ENCODE measurements at regions not wholly inside any gene's neighbourhood (a gene's known extent, or its start where the extent isn't known, plus 50 kb on each side); places are given as distances from the start of the nearest gene placed in this dataset.

GRCh38 chrX:51813886-51814460 is 70.7 kb downstream of the GSPT2 start:
- no peak for TF ChIP-seq REST (IDR thresholded peaks at IDR 0.05; ENCODE audit: insufficient read depth in 1 of 2, low read depth in 2 of 2, low read length in 2 of 2)
- no peak for TF ChIP-seq TAF1 (IDR thresholded peaks at IDR 0.05; ENCODE audit: borderline replicate concordance, insufficient read depth, low read length)
- TF ChIP-seq SIN3A (IDR thresholded peaks at IDR 0.05; ENCODE audit: borderline replicate concordance, insufficient read depth, low read length): no peak
- no peak for TF ChIP-seq POLR2AphosphoS5 (IDR thresholded peaks at IDR 0.05; ENCODE audit: low read depth, low read length)
- no peak for TF ChIP-seq FOXP2 (optimal IDR thresholded peaks at IDR 0.05; ENCODE audit: borderline replicate concordance, extremely low read depth, extremely low read length, insufficient read depth)

GRCh38 chrX:51824061-51824460 is 69.4 kb upstream of the MAGED1 start:
- no peak for TF ChIP-seq SIN3A (IDR thresholded peaks at IDR 0.05; ENCODE audit: borderline replicate concordance, insufficient read depth, low read length)
- no peak for TF ChIP-seq FOXP2 (optimal IDR thresholded peaks at IDR 0.05; ENCODE audit: borderline replicate concordance, extremely low read depth, extremely low read length, insufficient read depth)
- TF ChIP-seq REST (IDR thresholded peaks at IDR 0.05; ENCODE audit: insufficient read depth in 1 of 2, low read depth in 2 of 2, low read length in 2 of 2): no peak
- TF ChIP-seq TAF1 (IDR thresholded peaks at IDR 0.05; ENCODE audit: borderline replicate concordance, insufficient read depth, low read length): no peak
- no peak for TF ChIP-seq POLR2AphosphoS5 (IDR thresholded peaks at IDR 0.05; ENCODE audit: low read depth, low read length)

DNA sequence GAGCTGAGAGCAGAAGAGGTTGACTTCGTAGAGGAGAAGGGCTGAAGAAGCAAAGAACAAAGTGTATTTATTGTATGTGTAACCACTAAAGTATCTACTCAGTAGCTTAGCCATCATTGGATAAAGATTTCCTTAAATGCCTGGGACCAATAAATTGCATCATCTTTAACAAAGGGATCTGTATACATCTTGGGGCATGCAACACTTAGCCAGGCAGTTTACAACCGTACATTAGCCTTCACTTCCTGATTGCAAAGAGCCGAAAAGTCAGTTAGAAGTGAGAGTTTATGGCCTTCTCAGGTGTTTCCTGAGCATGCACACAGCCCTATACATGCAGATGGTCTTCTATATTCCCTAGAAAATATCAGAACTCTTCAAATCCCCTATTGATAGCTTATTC is 68.0 kb upstream of the MAGED1 start:
- TF ChIP-seq POLR2AphosphoS5 (IDR thresholded peaks at IDR 0.05; ENCODE audit: low read depth, low read length) (no peak), REST (IDR thresholded peaks at IDR 0.05; ENCODE audit: insufficient read depth in 1 of 2, low read depth in 2 of 2, low read length in 2 of 2) (no peak), FOXP2 (optimal IDR thresholded peaks at IDR 0.05; ENCODE audit: borderline replicate concordance, extremely low read depth, extremely low read length, insufficient read depth) (no peak), TAF1 (IDR thresholded peaks at IDR 0.05; ENCODE audit: borderline replicate concordance, insufficient read depth, low read length) (no peak), SIN3A (IDR thresholded peaks at IDR 0.05; ENCODE audit: borderline replicate concordance, insufficient read depth, low read length) (no peak)

DNA sequence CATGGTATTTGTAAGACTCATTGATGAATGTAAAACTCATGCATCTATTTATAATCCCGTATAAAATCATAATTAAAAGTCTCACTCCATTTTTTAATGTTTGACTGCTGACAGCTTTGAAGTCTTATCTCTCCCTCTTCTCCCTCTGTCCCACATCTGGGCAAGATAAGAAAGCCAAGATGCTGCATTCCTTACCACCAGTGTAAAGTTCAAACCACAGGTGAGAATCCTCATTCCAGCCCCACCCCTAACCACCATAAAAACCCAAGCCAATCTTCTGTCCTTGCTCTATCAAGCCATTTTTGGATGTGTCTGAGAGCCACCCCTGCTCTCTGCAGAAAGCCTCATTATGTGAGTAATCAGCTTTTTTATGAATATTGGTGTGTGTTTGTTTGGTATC is 59.3 kb upstream of the MAGED1 start:
- TF ChIP-seq REST (IDR thresholded peaks at IDR 0.05; ENCODE audit: insufficient read depth in 1 of 2, low read depth in 2 of 2, low read length in 2 of 2) (no peak), FOXP2 (optimal IDR thresholded peaks at IDR 0.05; ENCODE audit: borderline replicate concordance, extremely low read depth, extremely low read length, insufficient read depth) (no peak), SIN3A (IDR thresholded peaks at IDR 0.05; ENCODE audit: borderline replicate concordance, insufficient read depth, low read length) (no peak), POLR2AphosphoS5 (IDR thresholded peaks at IDR 0.05; ENCODE audit: low read depth, low read length) (no peak), TAF1 (IDR thresholded peaks at IDR 0.05; ENCODE audit: borderline replicate concordance, insufficient read depth, low read length) (no peak)

DNA sequence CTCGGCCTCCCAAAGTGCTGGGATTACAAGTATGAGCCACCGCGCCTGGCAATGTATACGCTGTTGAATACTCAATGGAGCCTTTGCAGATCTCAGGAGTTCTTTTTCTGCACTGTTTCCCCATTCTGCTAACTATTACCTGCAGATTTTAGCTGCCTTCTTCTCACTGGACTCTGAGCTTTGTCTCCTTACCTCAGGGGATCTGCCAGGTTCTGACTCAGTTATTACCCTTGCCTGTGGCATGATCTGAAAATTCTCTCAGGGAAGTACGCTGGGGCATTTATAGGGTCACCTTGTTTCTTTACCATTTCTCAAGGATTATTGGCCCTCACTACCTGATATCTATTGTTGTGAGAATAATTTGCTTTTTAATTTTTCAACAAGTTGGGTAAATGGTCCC is 56.6 kb upstream of the MAGED1 start:
- no peak for TF ChIP-seq POLR2AphosphoS5 (IDR thresholded peaks at IDR 0.05; ENCODE audit: low read depth, low read length)
- no peak for TF ChIP-seq REST (IDR thresholded peaks at IDR 0.05; ENCODE audit: insufficient read depth in 1 of 2, low read depth in 2 of 2, low read length in 2 of 2)
- no peak for TF ChIP-seq TAF1 (IDR thresholded peaks at IDR 0.05; ENCODE audit: borderline replicate concordance, insufficient read depth, low read length)
- no peak for TF ChIP-seq FOXP2 (optimal IDR thresholded peaks at IDR 0.05; ENCODE audit: borderline replicate concordance, extremely low read depth, extremely low read length, insufficient read depth)
- TF ChIP-seq SIN3A (IDR thresholded peaks at IDR 0.05; ENCODE audit: borderline replicate concordance, insufficient read depth, low read length): no peak
